Gastrocnemius medialis (tissue), 4 donors: ENCODE measurements at regions not wholly inside any gene's neighbourhood (a gene's known extent, or its start where the extent isn't known, plus 50 kb on each side); places are given as distances from the start of the nearest gene placed in this dataset.
"Not testable (repeated sequence)": the region's sequence is repeated elsewhere in the genome, so short reads cannot be mapped to it uniquely, and the experiment has no call there.

Experiments
- ATAC-seq, 2 donors: fragments of 150-250 bp; one replicate each; pipeline ENCODE4 v1.9.1; 2016
- DNase-seq, 2 donors: peaks; one replicate each; pipeline ENCODE4 v3.0.0-alpha.2; 2019
- H3K27ac ChIP-seq, 4 donors: fragments of 200-600 bp; sonication (generic); 1 replicate in 1 of 4; 2 replicates in 3 of 4; pipeline ENCODE4 v1.5.1; 2016 to 2018; ENCODE audit warnings: mild to moderate bottlenecking in 2 of 4, moderate library complexity in 1 of 4
- H3K27me3 ChIP-seq, 3 donors: fragments of 200-600 bp; sonication (generic) in 2 of 3; 1 replicate in 1 of 3; 2 replicates in 2 of 3; pipeline versions ENCODE4 v1.5.1 to v1.6.0; 2016 to 2019; ENCODE audit warnings: mild to moderate bottlenecking in 1 of 3, moderate library complexity in 1 of 3
- H3K36me3 ChIP-seq, 2 donors: fragments of 200-600 bp; sonication (generic) in 1 of 2; one replicate each; pipeline ENCODE4 v1.5.1; 2017 to 2018
- H3K4me1 ChIP-seq, 2 donors: fragments of 200-600 bp; sonication (generic) in 1 of 2; one replicate each; pipeline ENCODE4 v1.5.1; 2016 to 2017; ENCODE audit warnings: mild to moderate bottlenecking in 2 of 2
- H3K4me3 ChIP-seq, 4 donors: fragments of 200-600 bp; sonication (generic) in 3 of 4; 1 replicate in 1 of 4; 2 replicates in 3 of 4; pipeline ENCODE4 v1.5.1; 2016 to 2019; ENCODE audit warnings: mild to moderate bottlenecking in 2 of 4
- H3K9me3 ChIP-seq, 3 donors: fragments of 200-600 bp; sonication (generic) in 2 of 3; 1 replicate in 1 of 3; 2 replicates in 2 of 3; pipeline ENCODE4 v1.5.1; 2016 to 2019
- CTCF ChIP-seq, 5 experiments: fragments of 450-650 bp in 3 of 5; fragments of 200-600 bp in 2 of 5; sonication (generic) in 2 of 5; IDR thresholded peaks in 4 of 5; conservative IDR thresholded peaks in 1 of 5; 1 replicate in 4 of 5; 2 replicates in 1 of 5; pipeline ENCODE4 v1.5.1; 2016 to 2019; ENCODE audit warnings: antibody characterized with exemption in 5 of 5, mild to moderate bottlenecking in 3 of 5, moderate library complexity in 3 of 5
- POLR2A ChIP-seq, 2 donors: fragments of 450-650 bp; IDR thresholded peaks; one replicate each; pipeline ENCODE4 v1.6.1; 2017; ENCODE audit warnings: antibody characterized with exemption in 2 of 2, mild to moderate bottlenecking in 2 of 2, moderate library complexity in 2 of 2
- in situ Hi-C, 4 donors: fragments of 200-750 bp; cut with MboI; loops; one replicate each; pipeline versions ENCODE4 v1.15.0 to v1.8.0; 2017; ENCODE audit warnings: low sequenced_read_pairs in 4 of 4
- intact Hi-C: fragments of 100-400 bp; cut with DNase I; formaldehyde crosslinking; loops from one replicate; pipeline ENCODE4 v1.15.1; 2023; ENCODE audit warnings: low total_unique reads

- H3K4me1 ChIP-seq: no peaks in the 10 kb centered on the region
- no peaks in the 10 kb centered on the region for H3K36me3 ChIP-seq
- intact Hi-C loops (no loop called here), in situ Hi-C loops (no loop called here)
- TF ChIP-seq CTCF (IDR thresholded peaks at IDR 0.05 in 4 of 5, conservative IDR thresholded peaks at IDR 0.05 in 1 of 5) (no peak), POLR2A (IDR thresholded peaks at IDR 0.05) (no peak)
- no peak overlapping the region for H3K4me3 ChIP-seq
- DNase-seq (no peak), ATAC-seq (no peak)
- no peaks in the 10 kb centered on the region for H3K9me3 ChIP-seq
- H3K27me3 ChIP-seq: no peaks in the 10 kb centered on the region
- H3K27ac ChIP-seq: no peak overlapping the region
Measured at GRCh38 chr10:33016988-33017387, 59.0 kb upstream of the ITGB1 start.

DNA sequence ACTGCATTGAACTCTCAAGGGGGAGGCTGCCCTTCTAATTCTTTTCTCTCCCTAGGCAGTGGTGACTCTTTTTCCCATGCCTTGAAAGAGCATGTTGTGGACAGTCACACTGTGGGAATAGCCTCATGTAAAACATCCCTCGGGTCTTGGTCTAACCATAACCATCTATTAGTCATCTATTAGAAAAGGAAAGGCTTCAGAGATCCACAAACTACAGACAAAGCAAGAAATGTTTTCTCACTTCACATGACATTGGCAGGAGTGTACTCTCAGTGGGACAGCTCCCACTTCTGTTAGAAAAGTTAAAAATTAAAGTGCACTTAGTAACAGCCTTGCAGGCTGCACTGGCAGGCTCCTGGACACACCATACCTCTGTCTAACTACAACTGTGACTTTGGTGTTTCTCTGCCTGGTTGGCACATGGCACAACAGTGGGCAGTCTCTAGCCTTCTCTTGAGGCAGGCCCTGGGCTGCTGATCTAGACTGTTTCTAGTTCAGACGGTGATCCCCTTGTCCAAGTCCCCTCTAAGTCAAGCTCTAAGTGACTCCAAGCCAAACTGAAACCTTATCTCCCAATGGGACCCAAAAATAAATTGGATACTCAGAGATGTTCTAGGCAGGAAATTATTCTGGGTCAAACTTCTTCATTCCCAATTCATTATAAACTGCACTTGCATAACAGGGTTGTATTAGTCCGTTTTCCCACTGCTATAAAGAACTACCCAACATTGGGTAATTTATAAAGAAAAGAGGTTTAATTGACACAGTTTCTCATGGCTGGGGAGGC is 57.9 kb upstream of the ITGB1 start:
- intact Hi-C loops (no loop called here), in situ Hi-C loops (no loop called here)
- TF ChIP-seq POLR2A (IDR thresholded peaks at IDR 0.05) (no peak), CTCF (IDR thresholded peaks at IDR 0.05 in 4 of 5, conservative IDR thresholded peaks at IDR 0.05 in 1 of 5) (no peak)
- H3K36me3 ChIP-seq: no peaks in the 10 kb centered on the region
- no peaks in the 10 kb centered on the region for H3K27me3 ChIP-seq
- no peaks in the 10 kb centered on the region for H3K9me3 ChIP-seq
- H3K4me3 ChIP-seq: no peak overlapping the region
- DNase-seq (no peak), ATAC-seq (no peak)
- H3K4me1 ChIP-seq: no peaks in the 10 kb centered on the region
- H3K27ac ChIP-seq: peak overlapping the region in 3 of 4 donors; percentile 21 to 31 (median 26)

DNA sequence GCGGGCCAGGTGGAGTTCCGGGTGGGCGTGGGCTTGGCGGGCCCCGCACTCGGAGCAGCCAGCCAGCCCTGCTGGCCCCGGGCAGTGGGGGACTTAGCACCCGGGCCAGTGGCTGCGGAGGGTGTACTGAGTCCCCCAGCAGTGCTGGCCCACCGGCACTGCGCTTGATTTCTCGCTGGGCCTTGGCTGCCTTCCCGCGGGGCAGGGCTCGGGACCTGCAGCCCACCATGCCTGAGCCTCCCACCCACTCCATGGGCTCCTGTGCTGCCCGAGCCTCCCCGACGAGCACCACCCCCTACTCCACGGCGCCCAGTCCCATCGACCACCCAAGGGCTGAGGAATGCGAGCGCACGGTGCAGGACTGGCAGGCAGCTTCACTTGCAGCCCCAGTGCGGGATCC is 55.3 kb upstream of the ITGB1 start:
- ATAC-seq, H3K4me1 ChIP-seq, H3K36me3 ChIP-seq, DNase-seq, H3K4me3 ChIP-seq, H3K27ac ChIP-seq, H3K9me3 ChIP-seq, in situ Hi-C loops, H3K27me3 ChIP-seq, intact Hi-C loops: not testable (repeated sequence)

- intact Hi-C loops (no loop called here), in situ Hi-C loops (no loop called here)
- Histone ChIP-seq H3K27me3 (no peaks in the 10 kb centered on the region), H3K4me3 (no peak overlapping the region), H3K27ac (no peak overlapping the region), H3K4me1 (no peaks in the 10 kb centered on the region), H3K9me3 (no peaks in the 10 kb centered on the region), H3K36me3 (no peaks in the 10 kb centered on the region)
- TF ChIP-seq POLR2A (IDR thresholded peaks at IDR 0.05) (no peak), CTCF (IDR thresholded peaks at IDR 0.05 in 4 of 5, conservative IDR thresholded peaks at IDR 0.05 in 1 of 5) (no peak)
- DNase-seq (no peak), ATAC-seq (no peak)
Measured at GRCh38 chr10:33012306-33012705, 54.3 kb upstream of the ITGB1 start.

- intact Hi-C loops (no loop called here), in situ Hi-C loops (no loop called here)
- no peak for TF ChIP-seq POLR2A (IDR thresholded peaks at IDR 0.05)
- no peak for TF ChIP-seq CTCF (IDR thresholded peaks at IDR 0.05 in 4 of 5, conservative IDR thresholded peaks at IDR 0.05 in 1 of 5)
- Histone ChIP-seq H3K9me3 (no peaks in the 10 kb centered on the region), H3K4me3 (no peak overlapping the region), H3K36me3 (no peaks in the 10 kb centered on the region), H3K27ac (no peak overlapping the region), H3K27me3 (no peaks in the 10 kb centered on the region), H3K4me1 (no peaks in the 10 kb centered on the region)
- no peak for ATAC-seq
- DNase-seq: no peak
Measured at GRCh38 chr10:33010132-33011037, 52.4 kb upstream of the ITGB1 start.
